WI38 (cell line): ENCODE measurements at regions not wholly inside any gene's neighbourhood (a gene's known extent, or its start where the extent isn't known, plus 50 kb on each side); places are given as distances from the start of the nearest gene placed in this dataset.

ENCODE experiments used
- H3K4me3 ChIP-seq: 2 replicates; pipeline ENCODE4 v1.5.1; 2011; ENCODE audit warnings: low read depth, mild to moderate bottlenecking, control low read depth, low read length
- TF ChIP-seq, protein P1 (sequence below): IDR thresholded peaks from 2 replicates; pipeline ENCODE4 v1.5.1; 2012; ENCODE audit warnings: low read depth, mild to moderate bottlenecking, control low read depth, low read length

DNA sequence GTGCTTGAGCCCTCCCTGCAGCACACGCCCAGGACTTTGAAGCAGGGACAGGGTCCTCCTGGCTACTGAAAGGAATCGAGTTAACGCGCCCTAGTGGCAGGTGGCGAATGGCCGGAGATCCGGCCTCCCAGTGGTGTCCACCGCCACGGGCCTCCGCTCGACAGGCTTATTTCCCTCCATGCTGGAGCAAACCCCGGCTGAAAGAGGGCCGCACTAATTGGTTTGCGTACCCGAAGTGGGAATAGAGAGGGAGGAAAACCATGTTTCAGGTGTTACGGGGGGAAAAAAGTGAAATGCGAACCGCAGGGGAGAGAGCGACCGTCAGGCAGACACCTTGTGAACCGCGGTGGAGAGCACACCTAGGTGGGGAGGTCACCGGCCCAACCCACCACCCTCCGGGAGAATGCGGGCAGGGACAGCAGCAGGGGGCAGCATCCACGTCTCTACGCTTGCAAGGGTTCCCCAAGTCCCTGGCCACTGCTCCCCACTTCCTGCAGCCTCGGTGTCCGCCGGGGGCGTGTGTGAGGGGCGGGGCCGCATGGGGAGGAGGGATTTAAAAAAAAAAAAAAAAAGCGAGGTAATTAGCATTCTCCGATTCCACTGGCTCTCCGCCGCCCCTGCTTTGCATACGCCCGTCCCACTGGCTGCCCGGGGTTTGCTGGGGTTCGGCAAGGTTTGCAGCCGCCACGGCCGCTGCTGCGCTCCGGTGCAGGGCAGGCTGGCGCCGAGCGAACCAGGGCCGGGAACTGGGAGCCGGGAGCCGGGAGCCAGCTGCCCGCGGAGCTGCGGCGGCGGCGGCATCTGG, 224.6 kb upstream of the CRY1 start:
- TF ChIP-seq, protein P1, sequence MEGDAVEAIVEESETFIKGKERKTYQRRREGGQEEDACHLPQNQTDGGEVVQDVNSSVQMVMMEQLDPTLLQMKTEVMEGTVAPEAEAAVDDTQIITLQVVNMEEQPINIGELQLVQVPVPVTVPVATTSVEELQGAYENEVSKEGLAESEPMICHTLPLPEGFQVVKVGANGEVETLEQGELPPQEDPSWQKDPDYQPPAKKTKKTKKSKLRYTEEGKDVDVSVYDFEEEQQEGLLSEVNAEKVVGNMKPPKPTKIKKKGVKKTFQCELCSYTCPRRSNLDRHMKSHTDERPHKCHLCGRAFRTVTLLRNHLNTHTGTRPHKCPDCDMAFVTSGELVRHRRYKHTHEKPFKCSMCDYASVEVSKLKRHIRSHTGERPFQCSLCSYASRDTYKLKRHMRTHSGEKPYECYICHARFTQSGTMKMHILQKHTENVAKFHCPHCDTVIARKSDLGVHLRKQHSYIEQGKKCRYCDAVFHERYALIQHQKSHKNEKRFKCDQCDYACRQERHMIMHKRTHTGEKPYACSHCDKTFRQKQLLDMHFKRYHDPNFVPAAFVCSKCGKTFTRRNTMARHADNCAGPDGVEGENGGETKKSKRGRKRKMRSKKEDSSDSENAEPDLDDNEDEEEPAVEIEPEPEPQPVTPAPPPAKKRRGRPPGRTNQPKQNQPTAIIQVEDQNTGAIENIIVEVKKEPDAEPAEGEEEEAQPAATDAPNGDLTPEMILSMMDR, result no peak
- peak overlapping the region; percentile 68 for H3K4me3 ChIP-seq

DNA sequence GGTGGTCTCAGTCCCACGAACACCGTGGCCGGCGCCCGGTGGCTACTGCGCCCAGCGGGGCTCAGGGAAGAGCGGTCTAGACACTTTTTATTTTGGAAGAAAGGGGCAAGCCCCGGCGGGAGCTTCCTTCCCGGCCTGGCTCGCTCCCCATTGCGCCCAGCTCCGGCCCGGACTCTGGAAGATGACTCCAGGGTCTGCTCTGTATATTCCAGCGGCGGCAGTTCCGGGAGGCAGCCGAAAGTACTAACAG, 225.1 kb upstream of the CRY1 start:
- TF ChIP-seq, protein P1, result no peak
- H3K4me3 ChIP-seq, result peak overlapping the region; percentile 68

DNA sequence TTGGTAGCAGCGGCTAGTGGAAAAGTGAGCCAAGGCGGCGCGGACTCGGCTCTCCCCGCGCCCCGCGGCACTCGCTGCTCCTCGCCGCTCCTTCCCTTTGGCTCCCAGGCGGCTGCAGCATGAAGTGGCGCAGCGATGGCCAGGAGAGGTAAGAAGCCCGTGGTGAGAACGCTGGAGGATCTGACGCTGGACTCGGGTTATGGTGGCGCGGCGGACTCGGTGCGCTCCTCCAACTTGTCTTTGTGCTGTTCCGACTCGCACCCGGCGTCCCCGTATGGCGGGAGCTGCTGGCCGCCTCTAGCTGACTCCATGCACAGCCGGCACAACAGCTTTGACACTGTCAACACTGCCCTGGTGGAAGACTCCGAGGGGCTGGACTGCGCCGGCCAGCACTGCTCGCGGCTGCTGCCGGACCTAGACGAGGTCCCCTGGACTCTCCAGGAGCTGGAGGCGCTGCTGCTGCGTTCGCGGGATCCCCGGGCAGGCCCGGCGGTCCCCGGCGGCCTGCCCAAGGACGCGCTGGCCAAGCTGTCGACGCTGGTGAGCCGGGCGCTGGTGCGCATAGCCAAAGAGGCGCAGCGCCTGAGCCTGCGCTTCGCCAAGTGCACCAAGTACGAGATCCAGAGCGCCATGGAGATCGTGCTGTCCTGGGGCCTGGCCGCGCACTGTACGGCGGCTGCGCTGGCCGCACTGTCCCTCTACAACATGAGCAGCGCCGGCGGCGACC, 225.6 kb upstream of the CRY1 start:
- TF ChIP-seq, protein P1, result no peak
- peak overlapping the region; percentile 68 for H3K4me3 ChIP-seq

DNA sequence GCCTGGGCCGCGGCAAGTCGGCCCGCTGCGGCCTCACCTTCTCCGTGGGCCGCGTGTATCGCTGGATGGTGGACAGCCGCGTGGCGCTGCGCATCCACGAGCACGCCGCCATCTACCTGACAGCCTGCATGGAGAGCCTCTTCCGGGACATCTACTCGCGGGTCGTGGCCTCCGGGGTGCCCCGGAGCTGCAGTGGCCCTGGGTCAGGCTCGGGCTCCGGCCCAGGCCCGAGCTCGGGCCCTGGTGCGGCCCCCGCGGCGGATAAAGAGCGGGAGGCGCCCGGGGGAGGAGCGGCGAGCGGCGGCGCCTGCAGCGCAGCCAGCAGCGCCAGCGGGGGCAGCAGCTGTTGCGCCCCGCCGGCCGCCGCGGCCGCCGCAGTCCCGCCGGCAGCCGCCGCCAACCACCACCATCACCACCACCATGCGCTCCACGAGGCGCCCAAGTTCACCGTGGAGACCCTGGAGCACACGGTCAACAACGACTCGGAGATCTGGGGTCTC, 226.2 kb upstream of the CRY1 start:
- H3K4me3 ChIP-seq, result peak overlapping the region; percentile 68
- TF ChIP-seq, protein P1, result no peak

DNA sequence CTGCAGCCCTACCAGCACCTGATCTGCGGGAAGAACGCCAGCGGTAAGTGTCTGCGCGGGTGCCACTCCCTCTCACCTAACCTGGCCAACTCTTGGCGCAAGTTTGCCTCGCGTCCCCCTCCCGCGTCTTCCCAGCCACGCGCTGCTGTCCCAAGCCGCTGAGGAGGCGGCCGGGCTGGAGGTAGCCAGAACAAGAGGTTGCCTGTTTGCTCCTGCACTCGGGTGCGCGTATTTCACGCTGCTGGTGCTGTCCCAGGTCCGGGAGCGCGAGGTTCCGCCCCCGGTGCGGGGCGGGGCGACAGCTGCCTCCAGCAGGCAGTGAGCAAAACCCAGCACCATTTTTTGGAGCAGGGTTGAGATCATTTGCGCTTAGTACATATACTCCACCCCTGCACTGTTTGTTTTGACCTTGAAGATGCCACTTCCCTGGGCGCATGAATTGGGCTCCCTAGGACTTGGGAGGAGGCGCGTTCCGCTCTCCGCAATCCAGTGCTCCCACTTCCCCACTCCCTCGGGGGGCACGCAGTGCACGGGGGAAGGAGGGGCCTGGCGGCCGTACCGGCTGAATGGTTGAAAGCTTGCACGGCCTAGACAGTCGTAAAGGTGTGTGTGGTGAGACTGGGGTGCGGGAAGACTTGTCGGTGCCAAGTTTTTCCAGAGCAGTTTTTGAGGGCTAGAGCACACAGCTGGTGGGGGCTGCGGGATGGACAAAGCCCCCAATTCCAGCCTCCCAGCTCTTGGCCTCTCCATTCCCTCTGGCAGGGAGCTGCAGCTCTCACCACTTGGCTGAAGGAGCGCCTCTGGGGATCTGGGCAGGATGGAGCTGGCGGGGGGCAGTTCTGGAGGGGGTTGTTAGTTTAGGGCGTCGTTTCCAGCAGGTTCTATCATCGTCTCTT, 226.9 kb upstream of the CRY1 start:
- H3K4me3 ChIP-seq, result peak overlapping the region; percentile 68
- TF ChIP-seq, protein P1, result no peak

DNA sequence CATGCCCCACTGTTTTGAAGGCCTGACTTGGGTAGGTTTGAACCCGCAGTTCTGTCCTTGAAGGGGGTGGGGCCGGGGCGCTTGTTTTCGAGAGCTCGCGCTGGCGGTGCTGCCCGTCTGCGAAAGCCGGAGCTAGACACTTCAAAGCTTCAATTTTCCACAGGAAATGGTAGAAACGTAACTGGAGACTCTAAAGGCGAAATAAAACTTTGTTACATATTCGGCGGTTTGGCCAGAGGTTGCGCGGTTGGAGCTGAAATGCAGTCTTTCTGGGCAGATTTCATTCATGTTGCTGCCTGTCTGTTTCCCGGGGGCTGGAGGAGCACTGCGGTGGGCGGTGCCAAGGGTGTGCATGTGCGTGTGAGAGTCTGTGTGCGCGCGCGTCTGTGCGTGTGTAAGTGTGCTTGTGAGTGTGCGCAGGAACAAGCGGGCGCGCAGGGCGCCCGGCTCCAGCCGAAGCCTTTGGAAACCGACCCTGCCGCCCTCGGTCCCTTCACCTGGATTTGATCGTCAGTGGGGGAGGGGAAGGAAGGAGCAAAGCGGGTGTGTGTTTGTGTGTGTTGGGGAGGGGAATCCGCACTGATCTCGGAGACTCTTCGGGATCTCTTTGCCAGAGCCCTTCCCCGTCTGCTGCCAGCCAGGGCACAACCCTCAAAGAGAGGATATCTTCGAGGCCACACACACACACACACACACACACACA, 227.7 kb upstream of the CRY1 start:
- peak overlapping the region; percentile 68 for H3K4me3 ChIP-seq
- TF ChIP-seq, protein P1, result no peak
